RKO (cell line): ENCODE measurements at regions not wholly inside any gene's neighbourhood (a gene's known extent, or its start where the extent isn't known, plus 50 kb on each side); places are given as distances from the start of the nearest gene placed in this dataset.
A peak's percentile ranks its signal among the peaks of the same experiment; 100 is the strongest.

Experiments used
- DNase-seq: peaks from one replicate; pipeline ENCODE4 v3.0.0-alpha.2; 2016; ENCODE audit warnings: low spot score

- DNase-seq, result peak; percentile 26
These were observed 50.2 kb upstream of the DAB2IP start for GRCh38 chr9:121601194-121601593.
